ENCODE measurements at regions not wholly inside any gene's neighbourhood (a gene's known extent, or its start where the extent isn't known, plus 50 kb on each side); places are given as distances from the start of the nearest gene placed in this dataset.

DNA sequence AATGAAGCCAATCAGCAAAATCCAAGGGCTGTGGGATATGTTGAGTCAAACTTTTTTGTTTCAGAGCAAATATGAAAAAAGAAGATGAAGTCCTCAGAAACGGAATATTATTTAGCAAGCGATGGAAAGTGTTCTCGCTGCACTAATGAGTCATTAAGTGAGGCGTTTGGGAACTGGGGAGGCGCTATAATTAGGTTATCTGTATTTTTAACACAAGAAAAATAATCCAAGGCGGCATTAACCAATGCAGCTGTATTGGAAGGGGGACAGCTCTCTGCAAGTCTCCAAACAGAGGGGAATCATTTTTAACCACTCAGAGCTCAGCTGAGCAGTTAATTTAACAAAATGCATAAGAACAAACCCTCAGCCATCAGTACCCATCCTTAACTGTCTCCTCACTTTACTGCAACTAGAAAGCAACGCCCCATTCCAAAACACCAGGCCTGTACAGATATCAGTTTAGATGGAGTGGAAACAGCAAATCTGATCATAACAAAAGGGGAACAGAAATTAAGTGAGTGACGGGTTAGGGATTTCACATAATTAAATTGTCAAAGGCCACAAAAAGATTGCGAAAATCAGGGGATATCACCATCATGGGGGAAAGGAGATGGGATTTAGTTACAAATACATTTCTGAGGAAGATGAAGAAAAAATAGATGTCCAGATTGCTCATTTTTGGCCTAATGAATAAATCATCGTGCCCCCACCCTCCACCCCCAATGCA, 211.0 kb upstream of the TOX3 start:
- Histone ChIP-seq H3K4me2 (ENCODE audit: insufficient read depth in 1 of 2, low read depth in 2 of 2, low read length in 2 of 2) (no peak overlapping the region), H3K23ac (ENCODE audit: insufficient read length) (no peak overlapping the region), H3K18ac (ENCODE audit: extremely low read depth, low read length) (no peak overlapping the region), H3K36me3 (ENCODE audit: control insufficient read depth in 2 of 4, insufficient read depth in 4 of 4, low read length in 3 of 4) (no peaks in the 10 kb centered on the region), H3K9me3 (ENCODE audit: insufficient read depth in 2 of 2, low read depth in 1 of 2, low read length in 1 of 2) (no peaks in the 10 kb centered on the region), H2AFZ (ENCODE audit: low read length) (no peak overlapping the region), H3K27ac (ENCODE audit: low read depth, low read length) (no peak overlapping the region), H3K79me2 (ENCODE audit: control insufficient read depth in 1 of 2, insufficient read depth in 2 of 2, low read length in 2 of 2) (no peaks in the 10 kb centered on the region), H2BK120ac (replicated peaks; ENCODE audit: low read depth, low read length) (no peak overlapping the region), H3K23me2 (ENCODE audit: low read depth, low read length) (peaks cover 10% of the 10 kb centered on the region; the same call in 1 of the 2 replicates), H2BK12ac (ENCODE audit: low read depth, low read length) (no peak overlapping the region), H3K79me1 (ENCODE audit: low read depth, low read length) (no peaks in the 10 kb centered on the region; the same call in 1 of the 2 replicates), H4K8ac (ENCODE audit: extremely low read depth, insufficient read depth, low read length) (no peak overlapping the region), H3K56ac (replicated peaks; ENCODE audit: insufficient read length, low read depth, low read length) (no peak overlapping the region), H2AK5ac (ENCODE audit: low read depth, low read length) (no peak overlapping the region), H4K5ac (ENCODE audit: insufficient read length, low read depth, low read length) (no peak overlapping the region), H3K9ac (replicated peaks in 1 of 4; ENCODE audit: extremely low read depth in 1 of 4, low read depth in 3 of 4, low read length in 3 of 4) (no peak overlapping the region), H3K14ac (ENCODE audit: insufficient read length) (no peak overlapping the region), H4K91ac (replicated peaks; ENCODE audit: insufficient read length, low read length) (no peak overlapping the region), H3K4me3 (ENCODE audit: extremely low read depth in 1 of 4, insufficient read depth in 2 of 4, low read depth in 3 of 4, low read length in 4 of 4) (no peak overlapping the region), H2BK5ac (ENCODE audit: low read depth, low read length) (no peak overlapping the region), H3K4ac (replicated peaks; ENCODE audit: insufficient read length, low read depth, low read length) (no peak overlapping the region), H2BK20ac (ENCODE audit: low read length) (no peak overlapping the region), H3K27me3 (replicated peaks in 1 of 4; ENCODE audit: control insufficient read depth in 3 of 4, extremely low read depth in 1 of 4, insufficient read depth in 3 of 4, low read length in 3 of 4) (no peaks in the 10 kb centered on the region), H4K20me1 (replicated peaks in 1 of 2; ENCODE audit: control insufficient read depth in 1 of 2, insufficient read depth in 2 of 2, low read length in 2 of 2) (peaks cover 0 to 2% of the 10 kb centered on the region in 2 experiments), H3K4me1 (replicated peaks in 1 of 4; ENCODE audit: control insufficient read depth in 3 of 4, insufficient read depth in 4 of 4, low read length in 3 of 4) (no peaks in the 10 kb centered on the region; a peak in 1 of 7 replicates), H2BK15ac (ENCODE audit: low read length) (no peak overlapping the region)
- FAIRE-seq (no peak), DNase-seq (ENCODE audit: low read depth in 1 of 2, low spot score in 2 of 2) (no peak)
- ChIA-PET CTCF (ENCODE audit: partially characterized antibody) (interaction anchor here (1.0 to 1.4 kb wide), 2 partner anchors 12 to 47 kb away, joined by 3 to 4 read pairs; no protein-coding TSS in a partner anchor), POLR2A (ENCODE audit: partially characterized antibody) (no interaction called here)
- WGBS, 2 experiments (ENCODE audit: extremely low coverage in 1 of 2, insufficient coverage in 1 of 2, insufficient read length in 1 of 2, insufficient replicate concordance in 2 of 2, low coverage in 1 of 2, low lambda C conversion rate in 2 of 2, missing lambda C conversion rate in 1 of 2) = 90% methylated on average over 10 of the region's 10 CpGs; no CpG with 5 or more reads in 1 of the 2 experiments
- no peak for TF ChIP-seq POLR2A (IDR thresholded peaks at IDR 0.05; ENCODE audit: control extremely low read depth in 1 of 2, low read depth in 2 of 2, low read length in 2 of 2)
- no peak for TF ChIP-seq GABPA (IDR thresholded peaks at IDR 0.05; ENCODE audit: borderline replicate concordance, insufficient read depth, low read length)
- TF ChIP-seq, protein P1, sequence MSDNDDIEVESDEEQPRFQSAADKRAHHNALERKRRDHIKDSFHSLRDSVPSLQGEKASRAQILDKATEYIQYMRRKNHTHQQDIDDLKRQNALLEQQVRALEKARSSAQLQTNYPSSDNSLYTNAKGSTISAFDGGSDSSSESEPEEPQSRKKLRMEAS (IDR thresholded peaks at IDR 0.05) = no peak
- no peak for TF ChIP-seq RBBP5 (IDR thresholded peaks at IDR 0.05; ENCODE audit: borderline replicate concordance, low read depth, low read length)
- TF ChIP-seq, protein P2, sequence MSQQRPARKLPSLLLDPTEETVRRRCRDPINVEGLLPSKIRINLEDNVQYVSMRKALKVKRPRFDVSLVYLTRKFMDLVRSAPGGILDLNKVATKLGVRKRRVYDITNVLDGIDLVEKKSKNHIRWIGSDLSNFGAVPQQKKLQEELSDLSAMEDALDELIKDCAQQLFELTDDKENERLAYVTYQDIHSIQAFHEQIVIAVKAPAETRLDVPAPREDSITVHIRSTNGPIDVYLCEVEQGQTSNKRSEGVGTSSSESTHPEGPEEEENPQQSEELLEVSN (IDR thresholded peaks at IDR 0.05) = no peak
- TF ChIP-seq GTF2F1 (IDR thresholded peaks at IDR 0.05; ENCODE audit: borderline replicate concordance, low read depth, low read length) = no peak
- no peak for TF ChIP-seq TAF1 (IDR thresholded peaks at IDR 0.05; ENCODE audit: low read depth, low read length)
- TF ChIP-seq EZH2 (IDR thresholded peaks at IDR 0.05; ENCODE audit: low read depth, low read length, severe bottlenecking) = no peak
- no peak for TF ChIP-seq KDM5A (IDR thresholded peaks at IDR 0.05; ENCODE audit: low read length)
- no peak for TF ChIP-seq EP300 (IDR thresholded peaks at IDR 0.05; ENCODE audit: borderline replicate concordance in 1 of 2, low read depth in 2 of 2, low read length in 2 of 2)
- TF ChIP-seq YY1 (IDR thresholded peaks at IDR 0.05; ENCODE audit: low read depth, low read length) = no peak
- no peak for TF ChIP-seq ASH2L (IDR thresholded peaks at IDR 0.05; ENCODE audit: low read length)
